Inflammatory macrophage (primary cell): ENCODE measurements at regions not wholly inside any gene's neighbourhood (a gene's known extent, or its start where the extent isn't known, plus 50 kb on each side); places are given as distances from the start of the nearest gene placed in this dataset.
A peak's percentile ranks its signal among the peaks of the same experiment; 100 is the strongest.
"Not testable (repeated sequence)": the region's sequence is repeated elsewhere in the genome, so short reads cannot be mapped to it uniquely, and the experiment has no call there.

Source experiments
- DNase-seq, 2 donors: peaks; one replicate each; pipeline ENCODE4 v3.0.0-alpha.2; 2020 to 2022

GRCh38 chr13:50392977-50393376, 377.7 kb downstream of the KCNRG start:
- DNase-seq = no peak

GRCh38 chr13:50393628-50394027, 378.4 kb downstream of the KCNRG start:
- no peak for DNase-seq

GRCh38 chr13:50396001-50396400, 380.8 kb downstream of the KCNRG start:
- no peak for DNase-seq

GRCh38 chr13:50396618-50397017, 381.4 kb downstream of the KCNRG start:
- DNase-seq = not testable (repeated sequence)

GRCh38 chr13:50400035-50400726, 384.9 kb downstream of the KCNRG start:
- DNase-seq = no peak

- DNase-seq = peak; percentile 39 to 43
These were observed 385.8 kb downstream of the KCNRG start for GRCh38 chr13:50401049-50401505.

GRCh38 chr13:50401721-50402465, 386.6 kb downstream of the KCNRG start:
- DNase-seq = peak in 1 of 2 donors; percentile 34

GRCh38 chr13:50403311-50403710, 388.1 kb downstream of the KCNRG start:
- DNase-seq = no peak

GRCh38 chr13:50404116-50404515, 388.9 kb downstream of the KCNRG start:
- DNase-seq = no peak

- DNase-seq = no peak
These were observed 389.5 kb downstream of the KCNRG start for GRCh38 chr13:50404769-50405168.

GRCh38 chr13:50406831-50407230, 391.6 kb downstream of the KCNRG start:
- DNase-seq = no peak

- DNase-seq = no peak
These were observed 392.8 kb downstream of the KCNRG start for GRCh38 chr13:50408068-50408467.

GRCh38 chr13:50409220-50409619, 394.0 kb downstream of the KCNRG start:
- no peak for DNase-seq

GRCh38 chr13:50410921-50411746, 395.9 kb downstream of the KCNRG start:
- DNase-seq = no peak

- no peak for DNase-seq
These were observed 396.9 kb downstream of the KCNRG start for GRCh38 chr13:50412046-50412617.

GRCh38 chr13:50414640-50415039, 399.4 kb downstream of the KCNRG start:
- no peak for DNase-seq

GRCh38 chr13:50415428-50415827, 400.2 kb downstream of the KCNRG start:
- DNase-seq = no peak

GRCh38 chr13:50417597-50417996, 402.4 kb downstream of the KCNRG start:
- DNase-seq = no peak

GRCh38 chr13:50419331-50419865, 404.2 kb downstream of the KCNRG start:
- DNase-seq = no peak

- DNase-seq = no peak
These were observed 404.7 kb downstream of the KCNRG start for GRCh38 chr13:50419896-50420295.

GRCh38 chr13:50420718-50421472, 405.7 kb downstream of the KCNRG start:
- no peak for DNase-seq
